ENCODE measurements at regions not wholly inside any gene's neighbourhood (a gene's known extent, or its start where the extent isn't known, plus 50 kb on each side); places are given as distances from the start of the nearest gene placed in this dataset.

DNA sequence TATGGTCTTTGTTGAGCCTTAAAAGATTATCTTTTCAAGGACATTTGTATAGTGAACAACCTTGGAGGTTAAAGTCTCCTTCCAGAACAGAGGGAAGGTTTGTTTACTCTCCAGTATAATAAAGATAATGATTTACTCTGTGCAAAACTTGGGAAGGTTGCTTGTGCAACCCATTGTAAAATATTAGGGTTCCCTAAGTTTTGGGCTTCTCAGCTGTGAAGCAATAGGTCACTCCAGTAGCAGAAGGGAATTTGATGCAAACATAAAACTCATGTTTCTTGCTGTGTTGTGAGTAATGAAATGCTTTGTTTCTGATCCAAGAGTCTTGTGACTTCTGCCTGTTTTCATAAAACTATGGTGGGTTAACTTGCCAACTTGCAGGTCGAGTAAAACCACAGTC is 177.5 kb downstream of the SUCNR1 start:
- TF ChIP-seq, protein P1, sequence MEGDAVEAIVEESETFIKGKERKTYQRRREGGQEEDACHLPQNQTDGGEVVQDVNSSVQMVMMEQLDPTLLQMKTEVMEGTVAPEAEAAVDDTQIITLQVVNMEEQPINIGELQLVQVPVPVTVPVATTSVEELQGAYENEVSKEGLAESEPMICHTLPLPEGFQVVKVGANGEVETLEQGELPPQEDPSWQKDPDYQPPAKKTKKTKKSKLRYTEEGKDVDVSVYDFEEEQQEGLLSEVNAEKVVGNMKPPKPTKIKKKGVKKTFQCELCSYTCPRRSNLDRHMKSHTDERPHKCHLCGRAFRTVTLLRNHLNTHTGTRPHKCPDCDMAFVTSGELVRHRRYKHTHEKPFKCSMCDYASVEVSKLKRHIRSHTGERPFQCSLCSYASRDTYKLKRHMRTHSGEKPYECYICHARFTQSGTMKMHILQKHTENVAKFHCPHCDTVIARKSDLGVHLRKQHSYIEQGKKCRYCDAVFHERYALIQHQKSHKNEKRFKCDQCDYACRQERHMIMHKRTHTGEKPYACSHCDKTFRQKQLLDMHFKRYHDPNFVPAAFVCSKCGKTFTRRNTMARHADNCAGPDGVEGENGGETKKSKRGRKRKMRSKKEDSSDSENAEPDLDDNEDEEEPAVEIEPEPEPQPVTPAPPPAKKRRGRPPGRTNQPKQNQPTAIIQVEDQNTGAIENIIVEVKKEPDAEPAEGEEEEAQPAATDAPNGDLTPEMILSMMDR (IDR thresholded peaks at IDR 0.05) = no peak
- TF ChIP-seq POLR2AphosphoS5 (IDR thresholded peaks at IDR 0.05) = no peak
